HG03432 (cell line): ENCODE measurements at regions not wholly inside any gene's neighbourhood (a gene's known extent, or its start where the extent isn't known, plus 50 kb on each side); places are given as distances from the start of the nearest gene placed in this dataset.
"Not testable (repeated sequence)": the region's sequence is repeated elsewhere in the genome, so short reads cannot be mapped to it uniquely, and the experiment has no call there.

Experiments used
- ATAC-seq: cut with Tn5 transposase; IDR thresholded peaks from one replicate; pipeline ENCODE4 v1.9.1; 2021; ENCODE audit warnings: mild to moderate bottlenecking, moderate library complexity; ENCODE audit not compliant: unreplicated experiment

- peak; percentile 96 for ATAC-seq
These were observed 83.5 kb upstream of the SPTLC3 start for GRCh38 chr20:12925210-12925755.

- no peak for ATAC-seq
These were observed 82.6 kb upstream of the SPTLC3 start for GRCh38 chr20:12925863-12926793.

GRCh38 chr20:12927489-12927888 is 81.3 kb upstream of the SPTLC3 start:
- no peak for ATAC-seq

GRCh38 chr20:12928358-12928754 is 80.4 kb upstream of the SPTLC3 start:
- no peak for ATAC-seq

GRCh38 chr20:12928755-12929401 is 79.9 kb upstream of the SPTLC3 start:
- ATAC-seq = no peak

- no peak for ATAC-seq
These were observed 72.8 kb upstream of the SPTLC3 start for GRCh38 chr20:12936020-12936419.

GRCh38 chr20:12936524-12936923 is 72.2 kb upstream of the SPTLC3 start:
- no peak for ATAC-seq

GRCh38 chr20:12941025-12941424 is 67.7 kb upstream of the SPTLC3 start:
- ATAC-seq = no peak

- ATAC-seq = no peak
These were observed 66.6 kb upstream of the SPTLC3 start for GRCh38 chr20:12942123-12942522.

- no peak for ATAC-seq
These were observed 62.0 kb upstream of the SPTLC3 start for GRCh38 chr20:12946789-12947188.

GRCh38 chr20:12947691-12948090 is 61.1 kb upstream of the SPTLC3 start:
- no peak for ATAC-seq

GRCh38 chr20:12949429-12949980 is 59.3 kb upstream of the SPTLC3 start:
- no peak for ATAC-seq

GRCh38 chr20:12954254-12954653 is 54.5 kb upstream of the SPTLC3 start:
- ATAC-seq = not testable (repeated sequence)

- ATAC-seq = no peak
These were observed 53.2 kb upstream of the SPTLC3 start for GRCh38 chr20:12955611-12956010.

- no peak for ATAC-seq
These were observed 52.5 kb upstream of the SPTLC3 start for GRCh38 chr20:12956303-12956702.

- no peak for ATAC-seq
These were observed 50.8 kb upstream of the SPTLC3 start for GRCh38 chr20:12957968-12958367.
